HG03175 (cell line): ENCODE measurements at regions not wholly inside any gene's neighbourhood (a gene's known extent, or its start where the extent isn't known, plus 50 kb on each side); places are given as distances from the start of the nearest gene placed in this dataset.

Source experiments
- ATAC-seq: cut with Tn5 transposase; IDR thresholded peaks from one replicate; pipeline ENCODE4 v1.9.1; 2021; ENCODE audit warnings: mild to moderate bottlenecking, moderate library complexity; ENCODE audit not compliant: unreplicated experiment

DNA sequence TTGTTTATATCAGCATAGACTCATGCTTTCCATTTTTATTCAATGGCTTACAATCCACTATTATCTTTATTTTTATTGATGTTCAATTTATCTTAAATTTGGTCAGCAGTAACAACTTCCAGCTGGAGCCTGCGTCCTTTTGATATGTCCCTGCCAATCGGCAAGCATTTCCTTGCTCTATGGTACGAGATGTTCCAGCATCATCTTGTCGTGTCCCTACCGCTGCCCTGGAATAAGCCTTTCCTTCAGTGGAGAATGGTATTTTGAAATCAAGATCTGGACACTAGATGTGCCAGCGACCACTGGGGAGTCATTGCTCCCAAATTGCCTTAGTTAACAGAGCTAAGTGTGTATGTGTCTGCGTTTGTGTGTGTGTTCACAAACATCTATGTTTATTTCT is 151.6 kb upstream of the RGMB start:
- no peak for ATAC-seq

DNA sequence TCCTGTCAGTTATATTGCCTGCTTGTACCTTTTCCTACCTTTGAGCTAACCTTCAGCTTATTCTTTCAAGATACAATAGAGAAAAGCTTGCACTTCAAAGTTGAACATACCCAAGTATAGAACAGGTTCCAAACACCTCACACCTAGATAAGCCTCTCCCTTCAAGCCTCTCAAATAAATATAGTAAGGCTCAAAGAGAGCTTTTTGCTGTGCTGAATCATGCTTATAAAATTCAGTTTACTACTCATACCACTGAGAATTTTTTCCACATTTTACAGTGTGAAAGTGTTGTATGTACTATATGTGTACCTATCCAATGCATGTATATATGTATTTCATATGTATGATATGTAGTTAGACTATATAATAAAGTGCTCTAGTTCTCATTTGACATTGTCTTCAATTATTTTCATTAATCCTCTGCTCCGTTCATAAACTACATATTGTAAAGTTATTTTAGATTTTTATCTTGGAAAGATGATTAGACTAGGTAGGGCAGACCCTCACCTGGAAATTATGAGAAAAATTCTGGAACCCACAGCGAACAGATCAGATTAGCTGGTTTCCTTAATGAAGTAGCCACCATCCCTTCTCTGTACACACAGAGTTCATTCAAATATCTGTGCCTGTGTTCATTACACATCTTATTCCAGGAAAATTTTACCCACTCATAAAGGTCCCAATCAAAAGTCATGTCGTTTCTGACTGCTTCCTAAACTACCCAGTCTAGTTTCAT is 149.2 kb upstream of the RGMB start:
- ATAC-seq = no peak

DNA sequence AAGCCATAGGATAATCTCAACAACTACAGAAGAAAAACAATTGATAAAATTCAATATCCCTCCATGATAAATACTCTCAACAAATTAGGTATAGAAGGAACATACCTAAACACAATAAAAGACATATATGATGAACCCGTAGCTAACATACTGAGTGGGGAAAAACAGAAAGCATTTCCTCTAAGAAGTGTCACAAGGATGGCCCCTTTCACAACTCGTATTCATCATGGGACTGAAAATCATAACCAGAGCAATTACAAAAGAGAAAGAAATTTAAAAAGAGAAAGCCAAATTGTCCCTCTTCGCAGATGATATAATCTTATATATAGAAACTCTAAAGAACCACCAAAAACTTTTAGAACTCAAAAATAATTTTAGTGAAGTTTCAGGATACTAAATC is 146.3 kb upstream of the RGMB start:
- no peak for ATAC-seq

DNA sequence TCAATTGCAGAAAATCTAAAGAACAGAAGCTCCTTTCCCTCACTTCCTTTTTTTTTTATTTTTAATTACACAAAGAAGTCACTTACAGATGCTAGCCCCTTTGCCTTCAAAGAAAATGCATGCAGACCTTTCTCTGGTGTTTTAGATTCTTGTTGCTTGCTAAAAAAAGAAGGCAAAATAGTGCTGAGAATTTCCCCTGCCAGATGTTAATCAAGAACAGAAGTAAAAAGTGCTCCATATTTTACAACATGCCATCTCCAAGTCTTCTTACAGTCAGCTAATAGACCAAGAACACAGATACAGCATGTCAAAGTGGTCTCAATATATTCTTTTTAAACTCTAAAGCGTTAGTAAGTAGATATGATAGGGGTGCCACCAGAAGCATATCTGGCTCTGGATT is 142.8 kb upstream of the RGMB start:
- ATAC-seq = no peak

DNA sequence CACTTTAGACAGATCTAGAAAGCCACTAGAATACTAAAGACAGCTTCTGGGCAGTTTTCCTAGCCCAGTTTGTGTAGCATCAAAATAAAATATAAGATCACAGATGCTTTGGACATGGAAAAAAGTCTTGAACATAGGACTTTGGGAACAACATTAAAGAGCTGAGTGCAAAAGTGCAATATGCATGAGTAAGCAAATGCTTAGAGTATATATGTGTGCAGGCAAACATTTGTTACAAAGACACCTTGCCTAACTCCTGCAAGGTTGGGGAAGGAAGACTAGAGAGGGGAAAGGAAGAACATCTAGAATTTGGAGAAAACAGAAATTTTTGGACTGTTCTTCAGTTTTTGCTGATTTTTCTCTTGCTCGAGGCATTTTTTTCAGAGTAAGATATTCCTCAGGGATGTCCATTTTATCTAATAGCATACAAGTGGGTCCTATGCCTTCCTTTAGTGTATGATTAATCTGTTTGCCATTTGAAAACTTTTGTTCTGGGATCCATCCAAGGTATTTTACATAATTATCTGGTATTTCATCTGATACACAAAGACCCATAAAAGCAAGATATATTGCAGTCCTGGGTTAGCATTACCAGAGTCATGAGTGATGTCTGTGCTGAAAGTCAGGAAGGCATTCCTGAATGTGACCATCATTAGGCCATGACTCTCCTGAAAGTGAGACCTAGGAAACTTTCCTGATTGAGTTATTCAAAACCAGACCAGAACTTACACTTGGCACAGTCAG is 142.0 kb upstream of the RGMB start:
- ATAC-seq = no peak

DNA sequence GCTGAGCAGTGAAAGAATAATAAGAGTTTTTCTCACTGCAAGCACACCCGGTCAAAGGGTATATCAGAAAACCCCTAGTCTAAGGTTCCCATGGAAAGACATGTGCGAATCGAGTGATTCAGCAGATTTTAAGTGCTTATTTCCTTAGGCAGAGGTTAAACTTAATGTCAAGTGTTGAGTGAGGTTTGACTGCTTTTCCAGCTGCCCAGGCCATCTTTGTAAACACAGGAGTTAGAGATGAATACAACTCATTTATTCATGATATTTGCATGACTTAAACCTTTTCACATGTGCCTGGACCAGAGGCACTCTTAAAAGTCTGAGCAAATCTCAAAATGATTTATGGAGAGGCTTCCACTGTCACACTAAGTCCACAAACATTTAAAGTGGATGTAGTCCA is 137.8 kb upstream of the RGMB start:
- no peak for ATAC-seq

DNA sequence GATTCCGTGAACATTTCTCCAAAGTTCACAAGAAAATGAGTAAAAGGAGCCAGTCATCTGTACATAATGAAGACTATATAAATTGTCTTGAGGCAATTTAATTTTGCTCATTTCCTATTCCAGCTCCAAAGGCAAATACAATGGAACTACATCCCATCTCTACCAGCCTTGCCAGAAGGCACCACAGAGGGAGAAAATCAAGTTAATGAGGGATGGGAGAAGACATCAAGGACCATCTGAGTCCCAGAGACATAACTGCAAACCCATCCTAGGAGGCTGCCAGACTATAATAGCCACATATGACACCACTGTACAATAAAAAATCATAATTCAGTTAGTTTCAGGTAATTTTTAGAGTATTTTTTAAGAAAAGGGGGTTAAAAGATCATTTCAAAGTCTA is 136.3 kb upstream of the RGMB start:
- ATAC-seq = no peak

DNA sequence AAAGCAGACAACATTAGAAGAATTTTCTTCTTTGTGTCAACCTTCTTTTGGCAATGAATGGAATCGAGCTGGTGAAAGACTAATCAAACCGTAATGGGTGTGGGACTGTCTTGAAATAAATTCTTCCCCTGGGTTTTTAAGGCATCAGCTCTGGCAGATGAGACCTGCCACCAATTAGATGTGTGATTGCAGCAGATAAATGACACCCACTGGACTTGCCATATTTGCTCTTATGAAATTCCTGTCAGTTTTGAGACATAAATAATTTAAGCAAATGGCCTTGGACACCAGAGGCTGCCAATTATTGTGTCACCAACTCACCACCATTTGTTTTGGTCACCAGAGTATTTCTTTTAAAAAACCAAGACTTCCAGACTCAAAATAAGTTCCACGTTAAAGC is 135.9 kb upstream of the RGMB start:
- ATAC-seq = no peak

DNA sequence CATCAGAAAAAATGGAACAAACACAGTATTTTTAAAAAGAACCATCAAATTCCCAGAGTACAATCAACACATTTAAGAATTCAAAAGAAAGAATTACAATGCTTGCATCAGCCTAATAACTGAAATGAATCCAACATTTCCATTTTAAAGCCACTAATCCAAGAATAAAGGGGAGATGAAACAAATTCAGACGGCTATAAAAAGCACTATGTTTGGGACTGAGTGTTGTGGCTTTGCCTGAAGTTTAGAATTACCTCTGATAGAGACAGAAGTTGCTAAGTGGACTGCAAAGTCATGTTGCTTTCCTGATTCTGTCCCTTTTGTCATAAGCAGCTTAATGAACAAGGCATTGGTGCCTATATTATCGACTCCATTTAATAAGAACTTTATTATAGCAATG is 135.4 kb upstream of the RGMB start:
- no peak for ATAC-seq

DNA sequence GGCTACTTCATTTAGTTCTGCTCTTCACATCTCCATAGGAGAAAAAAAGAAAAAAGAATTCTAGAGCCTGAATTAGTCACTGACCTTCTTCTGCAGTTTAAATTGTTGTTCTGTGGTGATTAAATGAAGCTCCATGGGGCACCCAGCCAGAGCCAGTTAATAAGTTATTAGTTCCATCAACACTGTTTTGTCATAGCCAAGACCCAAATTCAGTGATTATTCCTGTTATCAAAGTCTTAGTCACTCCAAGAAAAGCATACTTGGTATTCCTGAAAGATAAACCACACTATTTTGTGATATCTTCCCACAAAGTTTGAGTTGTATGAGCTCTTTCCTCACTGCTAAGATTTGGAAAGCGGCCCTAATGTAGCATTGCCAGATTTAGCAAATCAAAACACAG is 134.8 kb upstream of the RGMB start:
- ATAC-seq = no peak

DNA sequence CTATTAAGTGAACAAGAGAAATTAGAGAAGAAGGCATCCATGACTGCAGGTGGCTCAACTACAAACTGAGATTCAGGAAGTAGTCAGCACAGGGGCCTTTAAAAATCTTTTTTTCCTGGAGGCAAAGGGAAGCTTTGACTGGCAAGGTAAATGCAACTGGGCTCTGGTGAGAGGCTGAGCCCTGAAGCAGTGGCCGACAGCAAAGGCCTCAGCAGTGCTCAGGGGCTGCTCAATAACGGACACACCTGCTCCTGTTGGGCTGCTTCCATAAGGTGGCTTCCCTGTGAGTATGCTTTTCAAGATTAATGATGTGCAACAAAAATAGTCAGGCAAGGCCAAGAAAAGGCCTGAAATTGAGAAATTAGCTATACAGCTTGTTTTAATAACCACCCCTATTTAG is 134.2 kb upstream of the RGMB start:
- ATAC-seq = no peak

DNA sequence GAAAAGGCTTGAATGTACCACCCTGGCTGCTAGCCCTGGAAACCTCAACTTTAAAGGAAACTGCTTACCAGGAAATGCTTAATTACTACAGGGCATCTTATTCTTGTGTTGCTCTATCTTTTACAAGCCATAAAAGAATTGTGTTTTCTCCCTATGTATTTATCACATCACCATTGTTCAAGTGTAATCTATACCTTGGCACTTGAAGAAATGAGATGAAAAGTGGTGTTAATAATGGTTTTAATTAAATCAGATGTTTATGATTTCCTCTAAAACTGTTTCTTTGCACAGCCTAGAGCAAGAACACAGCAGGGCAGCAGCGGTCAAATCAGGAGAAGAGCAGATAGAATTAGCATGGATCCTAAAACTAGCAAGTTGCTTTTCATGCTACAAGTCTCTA is 131.8 kb upstream of the RGMB start:
- no peak for ATAC-seq

DNA sequence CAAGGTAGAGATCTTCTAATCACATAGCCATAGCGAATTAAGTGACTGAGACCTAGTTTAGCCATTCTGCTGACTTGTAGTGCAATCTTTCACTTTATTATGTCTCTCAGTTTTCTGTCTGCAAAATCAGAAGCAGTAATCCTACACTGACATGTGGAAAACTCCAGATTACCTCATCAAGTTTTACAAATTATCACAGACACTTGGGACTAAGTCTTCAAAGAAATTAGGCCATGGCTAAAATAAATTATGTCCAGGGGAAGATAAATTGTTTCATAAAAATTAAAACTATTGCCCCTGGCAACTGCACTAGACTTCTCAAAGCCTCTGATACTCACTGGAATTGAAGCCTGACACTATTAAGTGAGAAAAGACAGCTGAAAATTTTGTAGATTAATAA is 129.9 kb upstream of the RGMB start:
- ATAC-seq = no peak

DNA sequence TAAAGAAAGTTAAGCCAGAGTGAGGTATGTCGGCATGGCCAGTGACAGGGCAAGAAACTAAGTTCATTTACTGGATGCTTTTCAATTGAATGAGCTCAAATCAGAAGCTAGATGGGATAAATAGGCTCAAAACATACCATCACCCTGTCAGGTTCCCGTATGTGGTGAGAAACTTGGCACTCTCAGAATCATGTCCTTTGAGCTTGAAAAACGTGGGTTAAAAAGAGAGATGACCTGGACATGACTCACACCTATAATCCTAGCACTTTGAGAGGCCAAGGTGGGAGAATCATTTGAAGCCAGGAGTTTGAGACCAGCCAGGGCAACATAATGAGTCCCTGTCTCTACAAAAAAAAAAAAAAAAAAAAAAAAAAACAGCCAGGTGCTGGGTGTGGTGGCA is 121.7 kb upstream of the RGMB start:
- ATAC-seq = no peak

DNA sequence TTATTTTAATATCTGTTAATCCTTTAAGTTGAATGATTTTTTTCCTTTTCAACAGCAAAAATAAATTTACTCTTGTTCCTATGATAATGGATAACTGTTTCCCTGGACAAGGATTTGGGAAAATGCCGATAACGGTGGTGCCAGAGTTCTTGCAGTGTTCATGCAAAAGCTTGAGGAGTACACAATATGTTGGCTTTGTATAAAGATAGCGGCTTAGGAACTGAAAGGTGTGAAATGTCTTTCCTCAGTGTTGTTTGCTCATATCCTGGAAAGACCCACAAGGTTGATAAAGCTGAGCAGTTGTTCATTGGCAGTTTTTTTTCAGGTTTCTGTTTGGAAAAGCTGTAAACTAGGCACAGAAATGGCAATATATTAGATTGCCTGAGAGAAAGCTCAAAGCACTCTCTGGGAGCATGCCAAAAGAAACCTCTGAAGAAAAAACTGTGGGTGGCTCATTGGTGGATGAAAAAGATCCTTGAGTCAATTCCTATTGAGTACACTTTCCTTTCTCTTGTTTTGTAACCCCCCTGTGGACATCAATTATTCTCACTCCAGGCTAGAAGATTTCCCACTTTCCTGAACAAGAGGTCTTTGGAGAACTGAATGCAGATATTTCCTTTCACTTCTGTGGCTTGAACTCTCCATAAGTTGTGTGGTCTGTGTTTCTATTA is 117.2 kb upstream of the RGMB start:
- ATAC-seq = no peak

DNA sequence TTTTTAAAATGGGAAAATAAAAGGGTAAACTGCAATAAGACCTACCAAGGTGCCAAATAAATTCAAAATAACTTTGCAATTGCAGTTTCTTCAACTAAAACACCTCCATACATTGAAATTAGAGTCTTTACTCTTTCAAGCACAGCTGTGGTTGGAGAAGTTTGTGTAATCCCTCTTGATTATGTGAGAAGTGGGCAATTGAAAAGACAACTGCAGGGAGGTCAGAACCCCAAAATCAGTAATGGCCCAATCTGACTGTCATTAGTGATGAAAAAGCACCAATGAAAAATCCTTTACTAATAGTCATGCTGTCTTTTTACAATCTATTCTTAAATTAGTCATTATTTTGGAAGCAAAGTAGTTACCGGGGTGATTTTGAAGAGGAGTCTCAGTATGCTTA is 116.7 kb upstream of the RGMB start:
- ATAC-seq = no peak

DNA sequence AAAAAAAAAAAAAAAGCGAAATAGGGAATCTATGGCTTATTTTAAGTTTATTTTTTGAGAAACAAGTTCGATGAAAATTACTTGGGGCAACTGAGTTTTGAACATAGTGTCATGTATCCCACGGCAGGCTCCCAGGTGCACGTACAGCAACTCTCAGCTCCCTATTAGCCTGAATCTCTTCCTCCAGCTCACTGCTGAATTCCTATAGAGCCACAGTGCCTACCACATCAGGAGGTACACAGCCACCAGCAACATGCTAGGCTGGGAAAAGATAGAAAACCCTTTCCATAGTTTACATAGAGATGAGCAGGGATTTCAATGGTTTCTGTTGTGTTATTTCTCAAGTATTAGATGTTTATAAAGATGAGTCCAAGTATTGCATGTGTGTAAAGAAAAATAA is 115.9 kb upstream of the RGMB start:
- no peak for ATAC-seq

DNA sequence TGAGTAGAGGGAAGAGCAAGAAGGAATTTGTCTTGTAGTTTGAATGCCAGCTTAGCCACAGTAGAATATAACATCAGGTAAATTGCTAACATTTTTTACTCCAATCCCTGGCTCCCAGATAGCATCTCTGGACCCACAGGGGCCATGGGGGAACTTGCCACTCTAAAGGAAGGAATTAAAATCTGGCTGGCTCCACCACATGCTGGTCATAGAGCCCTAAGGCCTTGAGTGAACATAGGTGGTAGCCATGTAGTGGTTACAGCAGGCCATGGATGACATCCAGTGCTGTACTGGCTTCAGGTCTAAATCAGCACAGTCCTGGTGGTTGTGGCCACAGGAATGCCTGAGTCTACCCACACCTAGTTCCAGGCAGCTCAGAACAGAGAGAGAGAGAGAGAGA is 109.9 kb upstream of the RGMB start:
- no peak for ATAC-seq

DNA sequence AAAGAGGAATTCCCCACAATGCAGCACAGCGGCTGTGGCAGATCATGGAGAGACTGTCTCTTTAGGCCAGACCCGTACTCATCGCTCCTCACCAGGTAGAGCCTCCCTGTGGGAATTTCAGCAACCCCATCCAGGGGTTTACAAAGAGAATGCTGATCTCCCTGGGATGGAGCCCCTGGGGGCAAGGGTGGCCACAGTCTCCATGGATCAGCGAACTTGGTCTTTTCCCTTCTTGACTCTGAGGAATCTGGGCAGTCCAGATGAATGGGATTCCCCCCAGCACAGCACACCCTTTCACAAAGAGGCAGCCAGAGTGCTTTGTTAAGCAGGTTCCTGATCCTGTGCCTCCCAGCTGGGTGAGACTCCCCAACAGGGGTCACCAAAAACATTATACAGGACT is 108.7 kb upstream of the RGMB start:
- no peak for ATAC-seq

DNA sequence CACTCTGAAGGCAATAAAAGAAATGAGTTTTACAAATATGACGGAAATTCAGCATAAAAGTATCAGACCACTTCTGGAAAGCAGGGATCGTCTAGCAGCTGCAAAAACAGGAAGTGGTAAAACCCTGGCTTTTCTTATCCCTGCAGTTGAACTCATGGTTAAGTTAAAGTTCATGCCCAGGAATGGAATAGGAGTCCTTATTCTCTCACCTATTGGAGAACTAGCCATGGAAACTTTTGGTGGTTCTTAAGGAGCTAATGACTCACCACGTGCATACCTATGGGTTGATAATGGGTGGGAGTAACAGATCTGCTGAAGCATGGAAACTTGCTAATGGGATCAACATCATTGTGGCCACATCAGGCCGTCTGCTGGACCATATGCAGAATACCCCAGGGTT is 93.5 kb upstream of the RGMB start:
- ATAC-seq = no peak

DNA sequence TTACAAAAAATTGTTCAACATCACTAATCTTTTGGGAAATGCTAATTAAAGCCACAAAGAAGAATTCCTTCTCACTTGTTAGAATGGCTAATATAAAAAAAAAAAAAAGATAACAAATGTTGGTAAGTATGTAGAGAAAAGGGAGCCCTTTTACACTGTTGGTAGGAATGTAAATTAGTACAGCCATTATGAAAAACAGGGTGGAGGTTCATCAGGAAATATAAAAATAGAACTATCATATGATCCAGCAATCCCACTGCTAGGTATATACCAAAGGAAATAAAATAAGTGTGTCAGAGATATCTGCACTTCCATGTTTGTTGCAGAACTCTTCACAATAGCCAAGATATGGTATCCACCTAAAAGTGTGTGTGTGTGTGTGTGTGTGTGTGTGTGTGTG is 83.5 kb upstream of the RGMB start:
- ATAC-seq = no peak

DNA sequence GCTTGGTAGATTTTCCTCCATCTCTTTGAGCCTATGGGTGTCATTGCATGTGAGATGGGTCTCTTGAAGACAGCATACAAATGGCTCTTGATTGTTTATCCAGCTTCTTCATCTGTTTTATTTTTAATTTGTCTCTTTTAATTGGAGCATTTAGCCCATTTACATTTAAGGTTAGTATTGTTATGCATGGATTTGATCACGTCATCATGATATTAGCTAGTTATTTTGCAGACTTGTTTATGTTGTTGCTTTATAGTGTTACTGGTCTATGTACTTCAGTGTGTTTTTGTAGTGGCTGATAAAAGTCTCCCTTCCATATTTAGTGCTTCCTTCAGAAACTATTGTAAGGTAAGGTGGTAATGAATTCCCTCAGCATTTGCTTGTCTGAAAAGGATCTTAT is 78.6 kb upstream of the RGMB start:
- no peak for ATAC-seq
